Chondrocyte (in vitro differentiated cells): ENCODE measurements at regions not wholly inside any gene's neighbourhood (a gene's known extent, or its start where the extent isn't known, plus 50 kb on each side); places are given as distances from the start of the nearest gene placed in this dataset.
"Not testable (repeated sequence)": the region's sequence is repeated elsewhere in the genome, so short reads cannot be mapped to it uniquely, and the experiment has no call there.

Experiments
- DNase-seq: peaks from one replicate; pipeline ENCODE4 v3.0.0; 2021; ENCODE audit warnings: mixed read lengths, low spot score
- H3K27ac Mint-ChIP-seq: one replicate; pipeline ENCODE4 v1.8.0; 2021; ENCODE audit warnings: mild to moderate bottlenecking, moderate library complexity, mixed read lengths; ENCODE audit not compliant: unreplicated experiment
- H3K27me3 Mint-ChIP-seq: 2 replicates; pipeline ENCODE4 v1.8.0; 2021; ENCODE audit warnings: low read depth, mixed read lengths
- H3K36me3 Mint-ChIP-seq: 2 replicates; pipeline ENCODE4 v1.8.0; 2021; ENCODE audit warnings: low read depth, mixed read lengths
- H3K4me1 Mint-ChIP-seq: 2 replicates; pipeline ENCODE4 v1.8.0; 2021; ENCODE audit warnings: low read depth, mild to moderate bottlenecking, mixed read lengths
- H3K4me3 Mint-ChIP-seq: one replicate; pipeline ENCODE4 v1.8.0; 2021; ENCODE audit warnings: mild to moderate bottlenecking, moderate library complexity, mixed read lengths; ENCODE audit not compliant: unreplicated experiment
- H3K9me3 Mint-ChIP-seq: 2 replicates; pipeline ENCODE4 v1.8.0; 2021; ENCODE audit warnings: low read depth, mixed read lengths
- CTCF ChIP-seq: fragments of 200-600 bp; sonication (generic); IDR thresholded peaks from 2 replicates; pipeline ENCODE4 v1.5.0; 2021; ENCODE audit warnings: antibody characterized with exemption, mild to moderate bottlenecking, moderate library complexity

- not testable (repeated sequence) for H3K4me3 Mint-ChIP-seq, H3K27me3 Mint-ChIP-seq, DNase-seq, H3K4me1 Mint-ChIP-seq, H3K36me3 Mint-ChIP-seq, H3K27ac Mint-ChIP-seq, H3K9me3 Mint-ChIP-seq
These were observed 118.2 kb downstream of the PPIAL4A start for GRCh38 chr1:121007755-121008154.

- peak overlapping the region; percentile 53 for H3K4me3 Mint-ChIP-seq
- not testable (repeated sequence) for H3K9me3 Mint-ChIP-seq, H3K27me3 Mint-ChIP-seq, H3K4me1 Mint-ChIP-seq, H3K36me3 Mint-ChIP-seq, H3K27ac Mint-ChIP-seq
- DNase-seq = peak; percentile 81
These were observed 119.1 kb downstream of the PPIAL4A start for GRCh38 chr1:121008512-121009215.

GRCh38 chr1:121009216-121010057, 119.9 kb downstream of the PPIAL4A start:
- not testable (repeated sequence) for H3K27me3 Mint-ChIP-seq, H3K9me3 Mint-ChIP-seq, H3K36me3 Mint-ChIP-seq, H3K27ac Mint-ChIP-seq, H3K4me1 Mint-ChIP-seq
- peak; percentile 77 for DNase-seq
- H3K4me3 Mint-ChIP-seq = peak overlapping the region; percentile 53

GRCh38 chr1:121010141-121010540, 120.6 kb downstream of the PPIAL4A start:
- not testable (repeated sequence) for H3K9me3 Mint-ChIP-seq, DNase-seq, H3K27me3 Mint-ChIP-seq, H3K27ac Mint-ChIP-seq, H3K4me3 Mint-ChIP-seq, H3K4me1 Mint-ChIP-seq, H3K36me3 Mint-ChIP-seq

- not testable (repeated sequence) for H3K27ac Mint-ChIP-seq, H3K36me3 Mint-ChIP-seq, H3K9me3 Mint-ChIP-seq, DNase-seq, H3K4me1 Mint-ChIP-seq, H3K4me3 Mint-ChIP-seq, H3K27me3 Mint-ChIP-seq
These were observed 123.6 kb downstream of the PPIAL4A start for GRCh38 chr1:121013181-121013580.

GRCh38 chr1:121016182-121017028, 126.8 kb downstream of the PPIAL4A start:
- not testable (repeated sequence) for H3K9me3 Mint-ChIP-seq, H3K4me3 Mint-ChIP-seq, H3K36me3 Mint-ChIP-seq, H3K4me1 Mint-ChIP-seq, DNase-seq, H3K27me3 Mint-ChIP-seq
- H3K27ac Mint-ChIP-seq = peak overlapping the region; percentile 41

- H3K27me3 Mint-ChIP-seq, H3K9me3 Mint-ChIP-seq, H3K27ac Mint-ChIP-seq, DNase-seq, H3K4me3 Mint-ChIP-seq, H3K36me3 Mint-ChIP-seq, H3K4me1 Mint-ChIP-seq: not testable (repeated sequence)
- peak; percentile 60 for TF ChIP-seq CTCF
These were observed 130.3 kb downstream of the PPIAL4A start for GRCh38 chr1:121019715-121020349.

- H3K9me3 Mint-ChIP-seq, H3K27me3 Mint-ChIP-seq, DNase-seq, H3K4me1 Mint-ChIP-seq, H3K36me3 Mint-ChIP-seq: not testable (repeated sequence)
- Mint-ChIP-seq H3K4me3 (peak overlapping the region; percentile 66), H3K27ac (peak overlapping the region; percentile 73)
These were observed 131.0 kb downstream of the PPIAL4A start for GRCh38 chr1:121020350-121021236.

GRCh38 chr1:121021716-121022115, 132.1 kb downstream of the PPIAL4A start:
- not testable (repeated sequence) for H3K4me3 Mint-ChIP-seq, H3K9me3 Mint-ChIP-seq, H3K36me3 Mint-ChIP-seq, H3K27me3 Mint-ChIP-seq, DNase-seq, H3K4me1 Mint-ChIP-seq, H3K27ac Mint-ChIP-seq

GRCh38 chr1:121032878-121033494, 143.4 kb downstream of the PPIAL4A start:
- not testable (repeated sequence) for H3K27me3 Mint-ChIP-seq, H3K4me1 Mint-ChIP-seq, DNase-seq, H3K27ac Mint-ChIP-seq, H3K36me3 Mint-ChIP-seq, H3K9me3 Mint-ChIP-seq, H3K4me3 Mint-ChIP-seq
